Bronchial epithelial cell (primary cell): ENCODE measurements at regions not wholly inside any gene's neighbourhood (a gene's known extent, or its start where the extent isn't known, plus 50 kb on each side); places are given as distances from the start of the nearest gene placed in this dataset.

Source experiments
- DNase-seq: peaks from one replicate; pipeline ENCODE4 v3.0.0-alpha.2; 2010; ENCODE audit warnings: low read depth
- FAIRE-seq: peaks from 2 replicates; lab custom pipeline; 2011; peaks lifted over from hg19 to GRCh38; lab: Jason Lieb, UNC
- H3K27me3 ChIP-seq: 2 replicates; pipeline ENCODE4 v1.5.1; 2011; ENCODE audit warnings: low read length; ENCODE audit not compliant: control insufficient read depth, insufficient read depth
- H3K36me3 ChIP-seq: 2 replicates; pipeline ENCODE4 v1.5.1; 2011; ENCODE audit warnings: low read length; ENCODE audit not compliant: control insufficient read depth, insufficient read depth
- H3K4me3 ChIP-seq: 2 replicates; pipeline ENCODE4 v1.5.1; 2011; ENCODE audit warnings: mild to moderate bottlenecking, low read depth, low read length, control low read depth
- CTCF ChIP-seq: IDR thresholded peaks from 2 replicates; pipeline ENCODE4 v1.5.1; 2011; ENCODE audit warnings: mild to moderate bottlenecking, moderate library complexity, low read length, control low read depth, inconsistent platforms; ENCODE audit not compliant: insufficient read depth, severe bottlenecking

GRCh38 chr5:174327317-174327864, 281.9 kb downstream of the NSG2 start:
- no peaks in the 10 kb centered on the region for H3K36me3 ChIP-seq
- no peak for FAIRE-seq
- no peaks in the 10 kb centered on the region for H3K27me3 ChIP-seq
- peak; percentile 58 for TF ChIP-seq CTCF
- peak; percentile 30 for DNase-seq
- H3K4me3 ChIP-seq = no peak overlapping the region

- Histone ChIP-seq H3K4me3 (no peak overlapping the region), H3K36me3 (no peaks in the 10 kb centered on the region), H3K27me3 (no peaks in the 10 kb centered on the region)
- FAIRE-seq (no peak), DNase-seq (no peak)
- no peak for TF ChIP-seq CTCF
Observed at GRCh38 chr5:174327896-174328295, 282.4 kb downstream of the NSG2 start.

GRCh38 chr5:174328631-174329299, 283.3 kb downstream of the NSG2 start:
- FAIRE-seq (no peak), DNase-seq (peak; percentile 42)
- H3K4me3 ChIP-seq = no peak overlapping the region
- H3K36me3 ChIP-seq = no peaks in the 10 kb centered on the region
- H3K27me3 ChIP-seq = no peaks in the 10 kb centered on the region
- no peak for TF ChIP-seq CTCF

GRCh38 chr5:174329738-174330137, 284.2 kb downstream of the NSG2 start:
- H3K27me3 ChIP-seq = no peaks in the 10 kb centered on the region
- TF ChIP-seq CTCF = no peak
- FAIRE-seq (no peak), DNase-seq (no peak)
- no peak overlapping the region for H3K4me3 ChIP-seq
- no peaks in the 10 kb centered on the region for H3K36me3 ChIP-seq

GRCh38 chr5:174335682-174336364, 290.3 kb downstream of the NSG2 start:
- H3K27me3 ChIP-seq = no peaks in the 10 kb centered on the region
- FAIRE-seq = no peak
- DNase-seq = no peak
- no peak overlapping the region for H3K4me3 ChIP-seq
- no peaks in the 10 kb centered on the region for H3K36me3 ChIP-seq
- no peak for TF ChIP-seq CTCF
